HCT116 (cell line): ENCODE measurements at regions not wholly inside any gene's neighbourhood (a gene's known extent, or its start where the extent isn't known, plus 50 kb on each side); places are given as distances from the start of the nearest gene placed in this dataset.

Source experiments
- ATAC-seq: fragments of 200-7000 bp; cut with Tn5 transposase; 2 replicates; pipeline ENCODE4 v1.9.1; 2020; ENCODE audit warnings: mild to moderate bottlenecking, moderate library complexity
- BruUV-seq: library from RNA; stranded (reverse); fragments of 400-500 nt; replicated peaks from 2 replicates; lab custom pipeline; 2021; lab: Mats Ljungman, UMichigan
- CTCF ChIA-PET: fragments of 300-600 bp; sonication (Branson Sonifier 250); formaldehyde crosslinking; loops from one replicate; lab custom pipeline; 2021; ENCODE audit warnings: antibody characterized with exemption; lab: Charles Lee
- POLR2A ChIA-PET: fragments of 300-600, 350-600 bp; sonication (Branson Sonifier 250); formaldehyde crosslinking; loops from one replicate; lab custom pipeline; 2021; ENCODE audit warnings: antibody characterized with exemption; lab: Charles Lee
- RAD21 ChIA-PET, 2 experiments: fragments of 300-600 bp; sonication (Branson Sonifier 250); formaldehyde crosslinking; loops; one replicate each; lab custom pipeline; 2023; ENCODE audit warnings: low total read pairs in 2 of 2; ENCODE audit not compliant: uncharacterized antibody in 2 of 2, unreplicated experiment in 2 of 2, low non-redundant PET in 1 of 2; lab: Charles Lee
- DNase-seq: peaks from one replicate; pipeline ENCODE4 v3.0.0-alpha.2; 2010; ENCODE audit warnings: low read depth, low spot score
- H2AFZ ChIP-seq: fragments of 200-600 bp; shearing (Covaris generic), sonication (generic); 2 replicates; pipeline ENCODE4 v1.6.1; 2017; ENCODE audit warnings: low read depth, mixed run types, mixed read lengths, antibody characterized with exemption, low read length; ENCODE audit not compliant: poor library complexity, severe bottlenecking
- H3K27ac ChIP-seq: 2 replicates; pipeline ENCODE4 v1.5.1; 2012; ENCODE audit warnings: low read depth, low read length
- H3K27me3 ChIP-seq: fragments of 200-600 bp; sonication (generic); 2 replicates; pipeline ENCODE4 v1.6.1; 2016; ENCODE audit warnings: mixed run types, low read length, mixed read lengths; ENCODE audit not compliant: insufficient read depth
- H3K36me3 ChIP-seq, 2 experiments: fragments of 200-500 bp in 1 of 2; fragments of 200-600 bp in 1 of 2; sonication (Bioruptor generic) in 1 of 2; sonication (generic) in 1 of 2; 2 replicates each; pipeline versions ENCODE4 v1.5.1 to v1.6.1; 2014 to 2016; ENCODE audit warnings: low read length in 2 of 2, inconsistent platforms in 1 of 2, mixed read lengths in 1 of 2, mixed run types in 1 of 2; ENCODE audit not compliant: insufficient read depth in 2 of 2, control insufficient read depth in 1 of 2
- H3K4me1 ChIP-seq, 2 experiments: fragments of 200-600 bp in 1 of 2; sonication (generic) in 1 of 2; 2 replicates each; pipeline versions ENCODE4 v1.5.1 to v1.6.1; 2012 to 2017; ENCODE audit warnings: low read length in 2 of 2, inconsistent platforms in 1 of 2, mild to moderate bottlenecking in 1 of 2, mixed read lengths in 1 of 2, mixed run types in 1 of 2, moderate library complexity in 1 of 2; ENCODE audit not compliant: insufficient read depth in 2 of 2, control insufficient read depth in 1 of 2
- H3K4me2 ChIP-seq: fragments of 200-600 bp; sonication (generic); 2 replicates; pipeline ENCODE4 v1.6.1; 2017; ENCODE audit warnings: mixed run types, low read length, mixed read lengths
- H3K4me3 ChIP-seq, 2 experiments: fragments of 200-600 bp in 1 of 2; sonication (generic) in 1 of 2; replicated peaks in 1 of 2; 2 replicates each; pipeline ENCODE4 v1.5.1; 2011 to 2016; ENCODE audit warnings: low read length in 2 of 2, control low read depth in 1 of 2, low read depth in 1 of 2, mild to moderate bottlenecking in 1 of 2, mixed read lengths in 1 of 2, mixed run types in 1 of 2
- H3K79me2 ChIP-seq: fragments of 200-600 bp; sonication (generic); 2 replicates; pipeline ENCODE4 v1.6.1; 2017; ENCODE audit warnings: mild to moderate bottlenecking, mixed run types, low read length, moderate library complexity, mixed read lengths; ENCODE audit not compliant: insufficient read depth
- H3K9ac ChIP-seq: fragments of 200-600 bp; sonication (generic); 2 replicates; pipeline ENCODE4 v1.6.1; 2016; ENCODE audit warnings: low read length, mixed read lengths
- H3K9me2 ChIP-seq: fragments of 200-600 bp; sonication (generic), shearing (Covaris generic); 2 replicates; pipeline ENCODE4 v1.6.1; 2017; ENCODE audit warnings: mixed run types, mild to moderate bottlenecking, moderate library complexity; ENCODE audit not compliant: insufficient read depth
- H3K9me3 ChIP-seq, 2 experiments: fragments of 200-500 bp in 1 of 2; fragments of 200-600 bp in 1 of 2; sonication (Bioruptor generic) in 1 of 2; sonication (generic) in 1 of 2; 2 replicates each; pipeline ENCODE4 v1.6.1; 2014 to 2017; ENCODE audit warnings: low read length in 2 of 2, mixed read lengths in 2 of 2, inconsistent platforms in 1 of 2, low read depth in 1 of 2, mild to moderate bottlenecking in 1 of 2, mixed run types in 1 of 2, moderate library complexity in 1 of 2; ENCODE audit not compliant: control insufficient read depth in 1 of 2, insufficient read depth in 1 of 2
- H4K20me1 ChIP-seq: fragments of 200-600 bp; sonication (generic), shearing (Covaris generic); 2 replicates; pipeline ENCODE4 v1.6.1; 2017; ENCODE audit warnings: mixed run types, mild to moderate bottlenecking, moderate library complexity; ENCODE audit not compliant: insufficient read depth
- ATF3 ChIP-seq: IDR thresholded peaks from 2 replicates; pipeline ENCODE4 v1.6.1; 2012
- CEBPB ChIP-seq: IDR thresholded peaks from 2 replicates; pipeline ENCODE4 v1.6.1; 2012; ENCODE audit warnings: low read depth
- EGR1 ChIP-seq: IDR thresholded peaks from 2 replicates; pipeline ENCODE4 v1.6.1; 2012; ENCODE audit warnings: low read depth
- EZH2phosphoT487 ChIP-seq: fragments of 200-600 bp; IDR thresholded peaks from 2 replicates; pipeline ENCODE4 v1.6.1; 2018; ENCODE audit warnings: antibody characterized with exemption, borderline replicate concordance
- FOSL1 ChIP-seq: IDR thresholded peaks from 2 replicates; pipeline ENCODE4 v1.6.1; 2012; ENCODE audit warnings: low read depth
- POLR2AphosphoS5 ChIP-seq: IDR thresholded peaks from 2 replicates; pipeline ENCODE4 v1.6.1; 2011; ENCODE audit warnings: mild to moderate bottlenecking, low read depth, low read length, moderate library complexity
- RAD21 ChIP-seq: IDR thresholded peaks from 2 replicates; pipeline ENCODE4 v1.6.1; 2012; ENCODE audit warnings: low read depth, mild to moderate bottlenecking
- SIN3A ChIP-seq: IDR thresholded peaks from 2 replicates; pipeline ENCODE4 v1.6.1; 2012; ENCODE audit warnings: low read depth
- SRF ChIP-seq: IDR thresholded peaks from 2 replicates; pipeline ENCODE4 v1.6.1; 2012; ENCODE audit warnings: low read depth
- TCF7L2 ChIP-seq: IDR thresholded peaks from 2 replicates; pipeline ENCODE4 v1.7.0; 2011; ENCODE audit warnings: borderline replicate concordance, inconsistent platforms; ENCODE audit not compliant: insufficient read depth, insufficient read length; ENCODE audit errors: extremely low read depth
- YY1 ChIP-seq: IDR thresholded peaks from 2 replicates; pipeline ENCODE4 v1.6.1; 2011; ENCODE audit warnings: low read length, low read depth, moderate library complexity, mild to moderate bottlenecking; ENCODE audit not compliant: insufficient replicate concordance; ENCODE audit errors: extremely low read depth
- ZBTB33 ChIP-seq: IDR thresholded peaks from 2 replicates; pipeline ENCODE4 v1.6.1; 2011; ENCODE audit warnings: mild to moderate bottlenecking, low read length, moderate library complexity; ENCODE audit not compliant: insufficient replicate concordance; ENCODE audit errors: extremely low read depth
- intact Hi-C: fragments of 100-400 bp; cut with micrococcal nuclease; formaldehyde crosslinking; loops from 2 replicates; pipeline ENCODE4 v1.10.0; 2022
- TF ChIP-seq, protein P1 (sequence below): IDR thresholded peaks from 2 replicates; pipeline ENCODE4 v1.6.1; 2012

DNA sequence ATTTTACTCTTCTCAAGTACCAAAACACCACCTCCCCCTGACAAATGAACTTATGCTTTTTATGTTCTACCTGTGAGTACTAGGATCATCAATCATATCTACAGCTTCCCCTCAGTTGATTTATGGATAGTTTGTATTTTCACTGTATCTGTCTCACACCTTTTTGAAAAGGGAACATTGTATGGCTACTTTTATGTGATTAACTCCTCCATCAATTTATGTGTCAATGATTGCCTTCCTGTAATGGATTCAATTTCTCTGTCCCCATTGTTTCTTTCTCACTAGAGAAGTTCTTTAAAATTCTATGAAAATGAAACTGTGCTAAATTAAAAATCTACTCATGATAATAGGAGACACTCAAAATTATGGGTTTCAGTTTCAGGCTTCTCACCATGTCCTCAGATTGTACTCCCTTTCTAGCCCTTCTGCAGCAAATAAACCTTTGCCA, 935.0 kb downstream of the TRIB2 start (continued):
- TF ChIP-seq ATF3: no peak
- no peak for TF ChIP-seq RAD21
- TF ChIP-seq EGR1: no peak
- no peak for TF ChIP-seq ZBTB33
- no peak for TF ChIP-seq CEBPB

- ATAC-seq: no peak
- no peak overlapping the region for H2AFZ ChIP-seq
Measured at GRCh38 chr2:13652531-13653313, 936.0 kb downstream of the TRIB2 start.

More at GRCh38 chr2:13652531-13653313, 936.0 kb downstream of the TRIB2 start:
- Histone ChIP-seq H3K4me3 (no peak overlapping the region), H4K20me1 (no peaks in the 10 kb centered on the region), H3K36me3 (no peaks in the 10 kb centered on the region), H3K9me2 (no peaks in the 10 kb centered on the region), H3K27me3 (no peaks in the 10 kb centered on the region), H3K9ac (no peak overlapping the region), H3K4me2 (no peak overlapping the region), H3K27ac (no peak overlapping the region), H3K79me2 (no peaks in the 10 kb centered on the region), H3K9me3 (peaks cover 10 to 32% of the 10 kb centered on the region in 2 experiments; a peak in 2 of 4 replicates), H3K4me1 (no peaks in the 10 kb centered on the region)
- no peak for DNase-seq
- ChIA-PET RAD21 (no interaction called here), POLR2A (no interaction called here), CTCF (no interaction called here)
- TF ChIP-seq SIN3A (no peak), YY1 (no peak), RAD21 (no peak), TCF7L2 (no peak), FOSL1 (no peak), SRF (no peak), EZH2phosphoT487 (no peak), POLR2AphosphoS5 (no peak), CEBPB (no peak)
- TF ChIP-seq, protein P1, sequence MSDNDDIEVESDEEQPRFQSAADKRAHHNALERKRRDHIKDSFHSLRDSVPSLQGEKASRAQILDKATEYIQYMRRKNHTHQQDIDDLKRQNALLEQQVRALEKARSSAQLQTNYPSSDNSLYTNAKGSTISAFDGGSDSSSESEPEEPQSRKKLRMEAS: no peak
- intact Hi-C loops: no loop called here
- BruUV-seq: no TSS peak
